ENCODE measurements at regions not wholly inside any gene's neighbourhood (a gene's known extent, or its start where the extent isn't known, plus 50 kb on each side); places are given as distances from the start of the nearest gene placed in this dataset.

DNA sequence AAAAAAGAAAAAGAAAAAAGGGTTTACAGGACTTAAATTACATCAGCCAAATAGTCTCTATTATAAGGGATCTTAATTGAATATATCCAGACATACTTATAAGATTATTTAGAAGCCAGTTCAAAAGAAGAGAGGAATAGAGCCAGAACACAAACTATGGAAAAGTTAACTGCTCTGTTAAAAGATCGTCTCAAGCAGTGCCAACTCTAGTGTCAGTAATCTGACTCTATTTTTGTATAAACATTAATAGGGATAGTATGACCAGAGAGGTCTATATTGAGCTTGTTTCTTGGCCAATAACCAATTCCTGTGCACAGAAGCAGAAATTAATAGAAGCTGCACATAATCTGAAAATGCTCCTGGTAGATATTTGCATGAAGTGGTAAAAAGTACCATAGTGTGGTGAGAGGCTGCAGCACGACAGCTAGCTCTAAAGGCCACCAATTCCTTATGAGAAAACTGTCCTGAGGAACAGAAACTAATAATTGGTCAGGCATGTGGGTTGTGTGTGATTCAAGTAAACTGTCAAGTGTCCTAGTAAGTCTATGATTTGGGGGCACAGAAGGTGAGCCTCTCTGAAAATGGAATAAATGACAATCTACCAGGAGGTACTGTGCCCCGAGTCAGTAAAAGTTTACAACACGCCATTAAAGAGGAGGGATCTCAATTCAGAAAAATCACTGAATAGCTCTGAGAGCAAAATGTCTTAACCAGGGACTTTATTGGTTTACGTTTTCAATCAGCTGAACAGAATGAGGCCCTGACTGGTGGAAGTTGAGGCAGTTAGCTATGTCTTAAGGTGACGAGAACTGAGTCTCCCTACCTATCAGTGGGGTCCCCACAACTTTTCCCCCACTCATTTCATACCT, 51.5 kb upstream of the NANOGP8 start:
- no peak overlapping the region for H3K4me3 ChIP-seq (ENCODE audit: low read depth, low read length)
- peak; percentile 90 for DNase-seq (ENCODE audit: low read depth)
- TF ChIP-seq, protein P1, sequence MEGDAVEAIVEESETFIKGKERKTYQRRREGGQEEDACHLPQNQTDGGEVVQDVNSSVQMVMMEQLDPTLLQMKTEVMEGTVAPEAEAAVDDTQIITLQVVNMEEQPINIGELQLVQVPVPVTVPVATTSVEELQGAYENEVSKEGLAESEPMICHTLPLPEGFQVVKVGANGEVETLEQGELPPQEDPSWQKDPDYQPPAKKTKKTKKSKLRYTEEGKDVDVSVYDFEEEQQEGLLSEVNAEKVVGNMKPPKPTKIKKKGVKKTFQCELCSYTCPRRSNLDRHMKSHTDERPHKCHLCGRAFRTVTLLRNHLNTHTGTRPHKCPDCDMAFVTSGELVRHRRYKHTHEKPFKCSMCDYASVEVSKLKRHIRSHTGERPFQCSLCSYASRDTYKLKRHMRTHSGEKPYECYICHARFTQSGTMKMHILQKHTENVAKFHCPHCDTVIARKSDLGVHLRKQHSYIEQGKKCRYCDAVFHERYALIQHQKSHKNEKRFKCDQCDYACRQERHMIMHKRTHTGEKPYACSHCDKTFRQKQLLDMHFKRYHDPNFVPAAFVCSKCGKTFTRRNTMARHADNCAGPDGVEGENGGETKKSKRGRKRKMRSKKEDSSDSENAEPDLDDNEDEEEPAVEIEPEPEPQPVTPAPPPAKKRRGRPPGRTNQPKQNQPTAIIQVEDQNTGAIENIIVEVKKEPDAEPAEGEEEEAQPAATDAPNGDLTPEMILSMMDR (IDR thresholded peaks at IDR 0.05; ENCODE audit: low read depth, low read length, missing control alignments): no peak
